SKM-1 (cell line): ENCODE measurements at regions not wholly inside any gene's neighbourhood (a gene's known extent, or its start where the extent isn't known, plus 50 kb on each side); places are given as distances from the start of the nearest gene placed in this dataset.

Experiments
- DNase-seq: peaks from one replicate; lab custom pipeline; 2025; ENCODE audit not compliant: unreplicated experiment; lab: John Stamatoyannopoulos, UW

- no peak for DNase-seq
Measured at GRCh38 chr17:33352526-33352925, 59.4 kb upstream of the ASIC2 start.

- no peak for DNase-seq
Measured at GRCh38 chr17:33356266-33356665, 63.2 kb upstream of the ASIC2 start.

DNA sequence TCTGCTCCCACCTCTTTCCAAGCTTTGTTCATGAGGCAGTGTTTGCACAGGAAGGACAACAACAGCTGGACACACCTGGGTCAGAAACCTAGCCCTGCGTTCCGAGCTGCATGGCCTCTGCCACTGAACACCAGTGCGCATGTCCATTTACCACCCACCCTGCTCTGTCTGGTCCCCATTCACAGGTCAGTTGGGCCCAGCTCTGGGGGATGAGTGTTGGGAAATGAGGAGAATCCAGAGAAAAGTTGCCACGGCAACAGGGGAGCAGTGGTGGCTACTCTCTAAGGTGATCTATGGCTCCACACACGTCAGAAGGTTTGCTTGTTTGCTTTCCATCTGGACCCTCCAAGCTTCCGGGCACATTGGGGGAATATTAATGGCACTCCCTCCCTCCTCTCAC is 70.4 kb upstream of the ASIC2 start:
- no peak for DNase-seq

GRCh38 chr17:33366960-33367359 is 73.9 kb upstream of the ASIC2 start:
- DNase-seq: no peak

GRCh38 chr17:33369149-33369548 is 76.1 kb upstream of the ASIC2 start:
- no peak for DNase-seq

DNA sequence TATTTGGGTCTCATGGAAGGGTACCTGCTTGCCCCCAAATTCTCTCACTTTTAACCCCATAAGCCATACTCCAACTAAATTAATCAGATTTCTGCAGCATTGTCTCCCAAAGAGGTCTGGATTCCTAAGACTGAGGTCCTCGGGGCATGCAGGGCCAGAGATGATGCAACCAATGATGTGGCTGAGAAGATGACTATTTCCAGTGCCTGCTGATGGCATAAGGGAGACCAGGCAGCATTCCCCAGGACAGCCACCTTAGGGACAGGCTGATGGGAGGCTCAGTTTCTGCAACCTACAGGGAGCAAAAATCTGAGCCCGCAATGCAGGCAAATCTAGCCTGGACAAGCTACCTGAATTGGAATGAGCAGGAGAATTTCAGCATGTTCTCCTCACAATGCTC is 76.8 kb upstream of the ASIC2 start:
- DNase-seq: no peak

DNA sequence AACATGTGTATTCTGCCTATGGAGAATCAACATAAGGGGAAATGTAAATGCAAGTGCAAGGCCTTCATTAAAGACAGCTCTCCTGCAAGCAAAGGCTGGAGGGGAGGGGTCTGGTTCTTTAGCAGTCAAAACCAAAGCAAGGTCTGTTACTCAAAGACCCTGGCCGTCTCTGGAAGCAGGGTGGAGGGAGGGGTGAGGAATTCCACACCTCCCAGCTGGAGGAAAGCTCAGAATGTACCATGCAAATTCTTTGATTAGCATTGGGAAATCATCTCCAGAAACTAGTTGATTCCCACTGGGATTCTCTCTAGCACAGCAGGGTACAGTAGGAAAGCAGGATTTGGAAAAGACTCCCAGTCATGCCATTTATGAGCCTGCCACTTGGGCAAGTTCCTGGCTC is 77.3 kb upstream of the ASIC2 start:
- no peak for DNase-seq

DNA sequence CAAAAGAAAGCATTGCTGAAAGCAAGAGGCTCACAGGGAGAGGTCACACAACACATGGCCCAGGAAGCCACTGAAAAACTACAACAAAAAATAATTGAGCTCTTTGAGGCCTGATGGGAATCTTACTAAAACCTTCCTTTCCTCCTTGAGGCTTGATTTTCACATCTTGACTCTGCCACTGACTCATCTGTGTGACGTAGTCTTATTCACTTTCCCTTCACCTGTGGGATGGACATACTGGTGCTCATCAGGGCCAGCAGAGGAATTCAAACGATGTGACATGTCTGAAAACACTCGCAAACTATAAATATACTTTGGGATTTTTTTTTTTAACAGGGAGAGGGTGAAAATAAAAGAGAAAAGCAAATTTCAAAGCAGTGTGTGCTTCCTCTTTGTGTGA is 78.3 kb upstream of the ASIC2 start:
- no peak for DNase-seq

DNA sequence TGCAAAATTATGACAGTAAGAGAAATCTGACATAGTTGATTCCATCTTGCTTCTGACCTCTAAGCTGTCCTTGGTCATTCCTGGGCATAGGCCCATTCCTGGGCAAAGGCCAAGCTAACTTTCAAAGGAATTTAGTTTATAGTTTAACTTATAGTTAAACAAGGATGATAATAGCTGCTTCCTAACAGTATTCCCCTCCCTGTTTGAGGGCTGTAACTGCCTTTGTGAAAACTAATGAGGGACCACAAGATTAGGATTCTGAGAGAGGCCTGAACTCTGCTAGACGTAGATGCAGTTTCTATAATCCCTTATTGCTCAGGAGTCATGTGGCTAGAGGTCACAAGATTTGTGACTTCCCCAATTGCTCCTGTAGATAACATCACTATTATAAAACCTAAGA is 80.2 kb upstream of the ASIC2 start:
- DNase-seq: no peak

DNA sequence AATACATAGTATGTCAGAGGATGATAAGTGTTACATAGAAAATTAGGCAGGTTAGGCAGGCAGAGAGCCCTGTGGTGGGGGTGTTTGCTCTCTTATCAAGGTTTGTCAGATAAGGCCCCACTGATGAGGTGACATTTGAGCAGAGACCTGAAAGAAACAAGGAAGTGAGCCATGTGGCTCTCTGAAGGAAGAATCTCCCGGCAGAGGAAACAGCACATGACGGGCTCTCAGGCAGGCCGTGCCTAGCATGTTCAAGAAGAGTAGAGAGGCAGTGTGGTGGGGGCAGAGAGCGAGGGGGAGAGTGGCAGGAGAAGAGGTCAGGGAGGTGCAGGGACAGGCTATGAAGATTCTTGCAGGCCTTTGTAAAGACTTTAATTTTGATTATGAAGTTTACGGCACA is 82.0 kb upstream of the ASIC2 start:
- DNase-seq: no peak

GRCh38 chr17:33375783-33376182 is 82.7 kb upstream of the ASIC2 start:
- no peak for DNase-seq

GRCh38 chr17:33377837-33378595 is 84.9 kb upstream of the ASIC2 start:
- DNase-seq: no peak

GRCh38 chr17:33381201-33381600 is 88.1 kb upstream of the ASIC2 start:
- DNase-seq: no peak

- no peak for DNase-seq
Measured at GRCh38 chr17:33383488-33384023, 90.5 kb upstream of the ASIC2 start.

DNA sequence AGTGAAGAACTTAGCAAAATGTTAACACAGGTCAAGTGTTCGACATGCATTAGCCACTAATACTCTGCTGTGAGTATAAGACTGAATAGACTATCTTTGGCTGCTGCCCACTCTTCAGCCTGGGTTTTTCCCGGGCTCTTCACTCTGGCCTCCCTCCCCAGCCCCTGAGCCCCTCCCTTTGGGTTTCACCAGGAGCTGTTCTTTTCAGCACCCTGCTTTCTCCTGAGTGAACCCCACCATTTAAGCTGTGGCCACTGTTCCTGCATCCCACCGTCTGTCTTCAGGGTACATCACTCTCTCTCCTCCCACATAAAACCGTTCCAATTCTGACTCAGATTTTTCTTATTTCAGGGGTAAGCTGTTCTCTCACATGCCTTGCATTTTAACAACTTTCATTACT is 92.0 kb upstream of the ASIC2 start:
- no peak for DNase-seq

DNA sequence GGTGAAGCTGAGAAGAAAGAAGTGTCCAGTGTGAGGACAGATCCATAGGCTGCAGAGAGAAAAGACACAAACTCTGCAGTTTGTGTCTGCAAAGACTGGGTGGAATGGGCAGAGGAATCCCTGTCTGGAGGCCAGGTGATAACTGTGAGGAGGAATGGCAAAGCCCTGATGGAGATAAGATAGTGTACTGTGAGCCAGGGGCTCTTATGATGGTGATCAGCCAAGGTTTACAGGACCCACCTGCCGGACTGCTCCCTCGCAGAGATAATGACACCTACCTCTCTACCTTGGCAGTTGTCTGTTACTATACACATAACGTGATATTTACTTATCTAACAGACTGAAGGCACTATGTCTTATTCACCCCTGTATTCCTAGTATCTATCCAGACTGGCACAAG is 92.6 kb upstream of the ASIC2 start:
- no peak for DNase-seq

DNA sequence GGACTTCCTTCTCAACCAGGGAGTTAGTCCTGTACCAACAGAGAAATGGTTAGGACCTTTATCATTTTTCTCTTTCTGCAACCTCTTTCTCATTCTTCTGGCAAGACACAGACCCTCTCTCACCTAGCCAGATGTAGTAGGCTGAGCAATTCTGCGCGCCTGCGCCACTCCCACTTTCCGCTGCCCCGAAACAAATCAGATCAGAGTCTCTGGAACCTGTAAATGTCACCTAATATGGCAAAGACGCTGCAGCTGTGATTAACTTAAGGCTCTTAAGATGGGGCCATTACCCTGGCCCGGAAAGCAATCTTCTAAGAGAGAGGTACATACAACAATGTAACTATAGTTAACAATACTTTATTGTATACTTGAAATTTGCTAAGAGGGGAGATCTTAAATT is 94.3 kb upstream of the ASIC2 start:
- no peak for DNase-seq

DNA sequence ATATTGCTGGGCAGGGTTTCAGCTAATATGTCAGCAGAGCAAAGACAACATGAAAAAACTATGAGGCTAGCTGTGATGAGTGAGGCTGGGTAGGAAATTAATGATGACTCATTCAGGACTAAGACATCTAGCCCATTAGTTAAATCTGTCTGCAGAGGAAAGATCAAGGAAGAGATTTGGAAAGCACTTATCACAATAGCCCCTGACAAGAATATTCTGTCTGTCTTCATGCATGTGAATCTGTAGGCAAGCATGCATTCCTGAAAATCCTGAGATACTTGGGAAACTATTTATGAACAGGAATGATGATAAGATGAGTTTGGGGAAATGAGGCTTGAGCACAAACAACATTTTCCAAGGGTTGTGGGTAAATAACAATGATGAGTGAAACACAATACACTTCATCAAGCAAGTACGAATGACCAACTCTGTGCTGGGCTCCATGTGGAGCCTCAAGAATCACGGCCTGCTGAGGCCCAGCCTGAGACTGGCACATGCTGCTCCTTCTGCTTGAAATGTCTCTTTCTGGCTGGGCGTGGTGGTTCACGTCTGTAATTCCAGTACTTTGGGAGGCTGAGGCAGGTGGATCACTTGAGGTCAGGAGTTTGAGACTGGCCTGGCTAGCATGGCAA is 96.5 kb upstream of the ASIC2 start:
- no peak for DNase-seq

DNA sequence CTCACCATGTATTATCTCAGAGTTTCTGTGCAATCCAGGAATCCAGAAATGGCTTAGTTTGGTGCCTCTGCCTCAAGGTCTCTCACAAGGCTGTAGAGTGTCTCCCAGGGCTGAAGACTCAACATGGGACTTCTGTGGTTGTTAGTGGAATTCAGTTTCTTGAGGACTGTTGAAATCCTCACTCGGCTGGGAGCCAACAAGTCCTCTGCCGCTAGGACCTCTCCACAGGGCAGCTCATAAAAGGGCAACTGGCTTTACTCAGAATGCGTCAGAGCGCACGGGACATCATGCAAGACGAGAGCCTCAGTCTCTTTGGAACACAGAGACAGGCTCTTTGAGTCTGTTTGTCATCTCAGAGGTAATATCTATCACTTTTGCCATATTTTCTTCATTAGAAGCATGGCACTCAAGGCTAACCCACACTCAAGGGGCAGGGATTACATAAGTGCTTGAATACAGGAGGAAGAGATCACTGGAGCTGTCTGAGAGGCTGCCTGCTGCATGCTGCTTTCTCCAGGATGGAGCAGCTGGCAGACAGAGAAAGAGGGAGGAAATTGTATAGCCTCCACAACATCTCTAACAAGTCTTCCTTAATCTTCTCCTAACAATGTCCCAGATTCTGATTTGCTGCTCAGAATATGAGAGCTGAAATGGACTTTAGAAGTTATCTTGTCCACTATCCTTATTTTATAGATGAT is 97.5 kb upstream of the ASIC2 start:
- no peak for DNase-seq

GRCh38 chr17:33396818-33397217 is 103.7 kb upstream of the ASIC2 start:
- no peak for DNase-seq

DNA sequence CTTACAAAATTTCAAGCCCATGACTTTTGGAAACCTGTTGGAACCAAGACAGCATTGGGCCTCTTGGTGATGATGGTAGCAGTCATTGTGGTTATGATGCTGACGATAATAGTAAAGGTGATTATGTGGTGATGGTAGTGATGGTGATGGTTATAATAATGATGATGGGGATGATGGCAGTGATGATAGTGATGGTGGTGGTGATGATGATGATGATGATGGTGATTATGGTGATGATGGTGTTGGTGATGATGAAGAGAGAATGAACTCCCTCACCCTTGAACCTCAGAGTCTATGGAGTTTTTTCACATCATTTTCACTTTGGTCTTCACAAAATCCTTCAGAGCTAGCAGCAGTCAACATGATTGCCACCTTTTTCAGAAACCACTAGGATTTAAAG is 105.3 kb upstream of the ASIC2 start:
- no peak for DNase-seq

- DNase-seq: no peak
Measured at GRCh38 chr17:33401249-33401648, 108.2 kb upstream of the ASIC2 start.
